HG03025 (cell line): ENCODE measurements at regions not wholly inside any gene's neighbourhood (a gene's known extent, or its start where the extent isn't known, plus 50 kb on each side); places are given as distances from the start of the nearest gene placed in this dataset.

Experiments
- ATAC-seq: cut with Tn5 transposase; IDR thresholded peaks from one replicate; pipeline ENCODE4 v1.9.1; 2021; ENCODE audit warnings: mild to moderate bottlenecking, moderate library complexity; ENCODE audit not compliant: unreplicated experiment, low FRiP score

DNA sequence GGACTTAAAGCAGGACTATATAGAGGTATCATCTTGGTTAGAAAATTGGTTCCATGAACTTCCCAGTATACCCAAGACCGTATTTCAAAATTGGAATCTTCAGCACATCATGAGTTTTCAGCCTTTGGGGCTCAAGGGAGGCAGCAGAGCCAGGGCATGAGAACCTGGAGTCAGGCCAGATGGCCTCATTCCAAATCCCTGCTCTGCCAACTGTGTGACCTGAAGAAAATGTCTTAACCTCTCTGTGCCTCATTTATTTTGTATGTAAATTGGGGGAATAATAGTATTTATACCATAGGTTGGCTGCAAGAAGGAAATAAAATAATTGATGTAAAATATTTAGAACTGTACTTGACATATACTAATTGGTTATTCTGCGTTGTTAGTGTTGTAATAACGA lies 987.6 kb downstream of the TBC1D22A start:
- no peak for ATAC-seq

DNA sequence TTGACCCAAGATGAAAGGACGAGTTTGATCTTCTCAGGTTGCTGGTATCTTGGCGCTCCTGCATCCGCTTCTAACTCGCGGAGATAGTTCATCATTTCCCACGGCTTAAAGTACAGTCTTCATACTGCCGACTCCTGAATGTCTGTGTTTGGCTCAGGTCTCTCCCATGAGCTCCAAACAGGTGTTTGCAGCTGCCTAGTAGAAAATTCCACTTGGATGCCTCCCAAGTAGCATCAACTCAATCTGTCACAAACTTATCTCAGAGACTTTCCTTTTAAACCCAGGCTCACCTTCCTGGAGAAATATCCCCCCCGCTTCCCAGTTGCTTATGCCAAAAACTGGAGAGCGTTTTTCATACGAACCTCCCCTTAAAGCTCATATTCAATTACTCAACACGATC lies 986.5 kb downstream of the TBC1D22A start:
- no peak for ATAC-seq

DNA sequence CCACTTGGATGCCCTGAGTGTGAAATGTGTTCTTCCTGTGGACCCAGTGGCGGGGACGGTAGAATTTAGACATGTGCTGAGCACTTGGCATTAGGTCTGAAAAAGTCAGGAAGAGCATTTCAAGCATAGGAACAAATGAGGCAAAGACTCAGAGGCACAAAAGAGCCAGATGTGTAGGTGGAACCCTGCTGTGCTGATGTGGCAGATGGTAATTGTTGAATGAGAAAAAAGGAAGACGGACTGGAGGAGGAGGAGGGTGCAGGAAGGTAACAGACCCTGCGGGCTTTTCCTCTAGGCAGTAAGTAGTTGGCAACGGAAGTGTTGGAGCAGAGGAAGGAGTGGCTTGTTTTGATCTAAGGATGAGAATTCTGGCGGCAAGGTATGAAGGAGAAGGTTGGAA lies 985.8 kb downstream of the TBC1D22A start:
- ATAC-seq = no peak

DNA sequence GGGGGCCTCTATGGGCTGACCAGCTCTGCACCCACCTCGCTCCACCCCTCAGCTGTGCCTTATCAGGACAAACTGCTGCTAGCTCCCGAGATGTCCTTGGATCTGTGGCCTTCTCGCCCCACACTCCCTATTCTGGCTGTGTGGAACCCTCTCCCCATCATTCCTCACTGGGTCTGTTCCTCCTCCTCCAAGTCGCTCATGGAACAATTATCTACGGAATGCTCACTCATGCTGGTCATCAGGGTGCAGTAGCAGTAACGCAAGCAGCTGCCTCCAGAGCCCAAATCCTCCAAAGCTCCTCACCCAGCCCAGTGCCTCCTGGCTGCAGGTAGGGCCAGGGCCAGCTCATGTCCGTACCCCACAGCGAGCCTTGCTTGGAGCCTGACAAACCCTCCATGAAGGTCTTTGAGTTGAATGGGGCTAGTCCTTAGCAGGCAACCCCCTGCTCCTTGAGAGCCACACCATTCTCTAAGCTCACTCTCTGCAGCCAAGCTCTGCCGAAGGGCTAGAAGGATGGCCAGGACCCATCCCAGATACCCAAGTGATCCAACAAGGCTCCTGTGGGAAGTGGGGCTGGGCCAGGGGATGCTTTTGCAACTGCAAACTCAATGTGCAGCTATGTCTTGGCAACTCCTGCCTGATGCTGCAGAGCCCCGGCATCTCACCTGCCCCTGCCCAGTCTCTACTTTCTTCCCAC lies 977.8 kb downstream of the TBC1D22A start:
- ATAC-seq = no peak

DNA sequence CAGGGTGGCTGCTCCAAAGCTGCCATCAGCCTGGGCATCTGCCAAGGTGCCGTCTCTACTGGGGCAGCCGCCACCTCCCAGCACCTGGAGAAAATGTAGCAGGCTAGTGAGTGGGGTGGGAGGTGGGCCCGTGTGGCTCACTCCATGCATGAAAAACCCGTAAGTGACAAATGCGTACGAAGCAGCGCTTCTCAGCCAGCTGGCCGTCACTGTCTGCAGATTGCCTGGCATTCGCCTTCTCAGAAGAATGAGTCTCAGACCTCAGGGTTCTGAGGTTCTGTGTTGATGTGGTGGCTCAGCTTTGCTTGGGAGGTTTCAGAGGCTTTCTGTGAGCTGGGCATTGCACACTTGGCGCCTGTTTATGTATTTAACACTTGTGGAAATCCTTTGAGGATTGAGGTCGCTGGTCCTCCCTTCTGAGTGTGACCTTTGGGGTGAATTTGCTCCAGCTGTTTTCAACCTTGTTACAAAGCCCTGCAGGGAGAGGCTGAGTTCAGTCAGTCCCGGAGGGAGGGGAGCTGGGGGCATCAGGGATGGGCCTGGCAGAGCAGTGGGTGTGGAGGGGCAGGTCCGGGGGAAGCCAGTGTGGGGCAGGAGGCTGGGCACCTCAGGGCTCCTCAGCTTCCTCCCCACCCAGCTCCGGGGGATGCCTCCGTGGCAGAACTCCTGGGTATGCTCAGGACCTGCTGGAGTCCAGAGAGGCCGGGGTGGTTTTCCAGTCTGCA lies 977.0 kb downstream of the TBC1D22A start:
- ATAC-seq = no peak

DNA sequence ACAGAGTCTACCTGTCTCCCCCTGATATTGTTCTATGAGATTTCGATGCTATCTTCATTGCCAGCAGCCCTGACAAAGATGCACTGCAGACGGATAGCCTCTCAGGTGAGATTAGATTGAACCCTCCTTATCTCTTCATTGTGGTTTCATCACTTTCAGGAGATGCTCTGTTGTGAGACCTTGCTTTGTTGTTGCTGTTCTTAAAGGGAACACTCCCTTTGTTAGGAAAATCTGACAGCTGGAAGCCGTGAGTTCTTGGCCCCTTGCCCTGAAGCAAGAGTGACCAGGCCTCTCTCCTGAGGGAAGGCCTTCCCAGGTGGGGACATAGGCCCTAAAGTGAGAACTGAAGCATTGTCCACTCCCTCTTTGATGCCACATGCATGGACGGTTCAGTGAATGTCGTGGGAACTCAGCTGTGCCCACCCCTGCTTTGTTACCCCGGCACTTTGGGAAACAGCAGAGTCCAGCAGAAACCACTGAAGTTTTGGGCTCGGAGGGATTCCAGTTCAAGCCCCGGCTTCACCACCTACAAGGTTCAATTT lies 976.1 kb downstream of the TBC1D22A start:
- ATAC-seq = no peak

DNA sequence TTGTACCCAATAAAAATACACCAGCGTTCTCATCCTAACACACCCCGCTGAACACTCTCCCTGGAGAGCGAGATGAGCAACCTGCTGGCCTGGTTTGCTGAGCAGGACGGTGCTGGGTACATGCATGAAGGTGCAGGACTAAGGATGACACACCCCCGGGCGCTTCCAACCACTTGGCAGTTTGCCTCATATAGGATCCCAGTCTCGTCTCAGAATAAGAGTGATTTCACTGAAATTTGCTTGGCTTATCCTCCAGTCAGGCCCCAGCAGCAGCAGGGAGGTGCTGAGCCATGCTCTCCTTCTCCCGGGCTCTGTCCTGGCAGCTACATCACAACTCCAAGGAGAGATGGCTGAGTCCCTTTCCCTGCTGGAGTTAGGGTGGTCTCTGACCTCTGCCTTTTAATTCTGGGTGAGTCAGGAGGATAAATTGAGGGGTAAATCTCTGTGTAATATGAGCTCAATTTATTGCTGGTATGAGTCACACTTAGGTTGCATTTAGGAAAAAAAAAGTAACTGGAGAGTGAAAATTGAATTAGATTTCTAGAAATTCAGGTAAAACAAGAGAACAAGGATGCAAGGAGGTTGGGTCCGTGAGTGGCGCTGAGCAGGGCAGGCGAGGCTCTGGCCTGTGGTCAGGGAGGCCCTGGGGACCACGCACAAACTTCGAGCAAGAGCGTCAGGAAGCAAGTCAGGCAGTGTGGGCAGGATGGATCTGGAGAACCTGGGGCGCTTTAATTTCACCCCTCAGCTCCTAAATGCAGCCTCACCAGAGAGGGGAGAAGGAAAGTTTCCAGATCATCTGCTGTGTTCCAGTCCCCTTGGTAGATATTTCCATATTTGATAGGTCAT lies 974.0 kb downstream of the TBC1D22A start:
- ATAC-seq = no peak

DNA sequence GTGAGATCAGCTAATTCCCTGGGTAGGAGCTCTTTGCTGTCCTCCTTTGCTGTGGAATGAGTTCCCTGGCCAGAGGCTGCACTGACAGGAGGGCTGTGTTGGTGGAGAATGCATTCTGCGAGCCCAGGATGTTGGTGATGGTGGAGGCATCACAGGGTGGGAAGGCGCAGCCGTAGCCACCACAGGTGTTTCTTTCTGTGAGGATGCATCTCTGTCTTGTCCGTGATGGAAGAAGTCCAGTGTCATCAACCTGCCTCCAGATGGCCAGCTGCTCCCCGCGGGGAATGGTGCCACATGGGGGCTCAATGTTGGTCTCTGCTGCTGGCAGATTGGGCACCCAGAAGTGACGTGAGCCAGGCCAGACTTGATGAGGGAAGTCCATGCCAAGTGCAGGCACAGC lies 972.1 kb downstream of the TBC1D22A start:
- ATAC-seq = no peak

DNA sequence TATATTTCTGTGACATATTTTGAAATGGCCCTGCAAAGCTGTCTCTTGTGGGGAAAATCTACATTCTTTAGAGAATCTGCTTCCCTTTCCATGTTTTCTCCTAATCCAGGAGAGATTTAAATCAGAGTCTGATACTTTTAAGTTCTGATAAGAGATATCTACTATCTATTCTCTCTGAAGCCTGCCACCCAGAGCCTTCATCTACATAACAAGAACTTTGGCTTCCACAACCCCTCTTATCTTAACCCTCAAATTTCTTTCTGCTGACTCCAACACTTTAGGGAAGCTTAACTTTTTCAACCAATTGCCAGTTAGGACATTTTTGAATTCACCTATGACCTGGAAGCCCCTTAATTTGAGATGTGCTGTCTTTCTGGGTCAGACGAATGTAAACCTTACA lies 965.2 kb downstream of the TBC1D22A start:
- no peak for ATAC-seq

DNA sequence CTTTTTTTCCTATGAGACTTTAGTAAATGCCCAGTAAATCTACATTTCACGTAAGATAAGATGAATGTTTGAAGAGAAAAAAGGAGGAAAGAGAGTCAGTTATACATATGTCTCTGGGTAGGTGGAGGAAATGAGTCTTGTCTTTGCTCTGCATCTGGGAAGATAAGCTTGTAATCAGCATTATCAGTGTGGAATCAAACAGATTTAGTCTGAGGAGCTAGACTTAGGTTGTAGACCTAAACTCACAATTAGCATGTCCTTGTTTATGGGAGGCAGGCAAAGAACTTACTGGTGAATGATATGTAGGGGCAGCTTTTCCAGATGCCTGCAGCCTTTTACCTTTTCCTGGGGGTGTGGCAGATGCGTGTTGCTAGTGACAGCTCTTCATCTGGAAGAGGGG lies 962.3 kb downstream of the TBC1D22A start:
- no peak for ATAC-seq

DNA sequence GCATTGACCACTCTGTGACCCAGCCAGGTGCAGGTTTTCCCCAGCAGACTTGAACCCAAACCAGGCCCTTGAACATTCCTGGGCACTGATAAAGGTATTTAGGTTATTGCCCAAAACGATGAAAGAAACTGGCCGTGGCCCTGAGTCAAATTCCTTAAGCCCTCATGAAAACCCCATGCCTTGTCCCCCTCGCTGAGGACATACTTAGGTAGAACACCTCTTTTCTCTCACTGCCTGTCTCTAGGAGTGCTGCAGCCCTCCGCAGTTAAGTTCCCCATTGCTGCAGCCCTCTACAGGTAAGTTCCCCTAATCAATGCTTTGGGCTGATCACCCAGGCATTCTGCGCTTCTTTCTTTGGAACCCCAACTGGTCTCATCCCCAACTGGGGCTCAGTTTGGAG lies 961.6 kb downstream of the TBC1D22A start:
- ATAC-seq = no peak

DNA sequence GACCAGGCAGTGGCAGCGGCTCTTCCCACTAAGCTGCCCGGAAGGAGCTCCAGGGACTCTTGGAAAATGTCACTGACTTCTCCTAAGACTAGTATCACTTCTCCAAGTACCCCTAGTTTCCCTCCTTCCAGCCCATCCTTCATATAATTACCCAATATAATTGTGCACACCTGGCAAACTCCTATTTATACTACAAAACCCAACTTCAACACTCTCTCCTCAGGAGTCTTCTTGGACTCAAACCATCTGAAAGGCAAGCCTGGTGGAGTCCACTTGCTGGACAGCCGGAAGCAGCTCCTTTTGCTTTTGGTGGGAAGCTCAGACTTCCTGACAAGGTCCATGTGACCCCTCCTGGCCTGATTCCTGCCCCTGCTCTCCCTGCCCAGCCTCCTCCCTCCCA lies 955.9 kb downstream of the TBC1D22A start:
- no peak for ATAC-seq

DNA sequence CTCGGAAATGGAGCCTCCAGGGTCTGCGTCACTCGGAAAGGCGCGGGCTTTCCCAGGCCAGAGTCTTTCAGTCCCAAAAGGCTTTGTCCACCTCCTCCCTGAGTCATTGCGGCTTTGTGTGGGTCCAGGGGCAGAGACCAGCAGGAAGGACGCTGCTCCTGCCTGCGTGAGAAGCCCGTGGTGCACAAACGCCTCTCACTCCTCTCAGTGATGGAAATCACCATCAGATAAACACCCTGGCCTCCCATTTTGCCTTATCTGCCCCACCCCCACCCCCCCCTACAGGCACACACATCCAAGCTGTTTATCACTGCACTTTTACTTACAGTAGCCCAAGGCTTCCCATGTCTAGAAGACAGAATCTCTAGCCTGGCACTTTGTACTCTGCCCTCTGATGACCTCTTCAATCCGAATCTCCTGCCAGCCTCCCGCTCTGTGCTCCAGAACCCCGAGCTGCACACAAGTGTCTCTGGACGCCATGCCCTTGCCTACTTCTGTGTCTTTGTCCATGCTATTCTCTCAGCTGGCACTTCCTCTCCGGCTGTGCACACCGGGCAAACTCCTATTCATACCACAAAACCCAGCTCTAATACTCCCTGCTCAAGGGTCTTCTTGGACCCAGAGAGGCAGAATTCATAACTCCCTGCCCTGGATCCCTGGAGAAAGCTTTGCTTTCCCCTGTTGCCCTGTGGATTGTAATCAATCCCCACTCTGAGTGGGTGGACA lies 954.6 kb downstream of the TBC1D22A start:
- no peak for ATAC-seq

DNA sequence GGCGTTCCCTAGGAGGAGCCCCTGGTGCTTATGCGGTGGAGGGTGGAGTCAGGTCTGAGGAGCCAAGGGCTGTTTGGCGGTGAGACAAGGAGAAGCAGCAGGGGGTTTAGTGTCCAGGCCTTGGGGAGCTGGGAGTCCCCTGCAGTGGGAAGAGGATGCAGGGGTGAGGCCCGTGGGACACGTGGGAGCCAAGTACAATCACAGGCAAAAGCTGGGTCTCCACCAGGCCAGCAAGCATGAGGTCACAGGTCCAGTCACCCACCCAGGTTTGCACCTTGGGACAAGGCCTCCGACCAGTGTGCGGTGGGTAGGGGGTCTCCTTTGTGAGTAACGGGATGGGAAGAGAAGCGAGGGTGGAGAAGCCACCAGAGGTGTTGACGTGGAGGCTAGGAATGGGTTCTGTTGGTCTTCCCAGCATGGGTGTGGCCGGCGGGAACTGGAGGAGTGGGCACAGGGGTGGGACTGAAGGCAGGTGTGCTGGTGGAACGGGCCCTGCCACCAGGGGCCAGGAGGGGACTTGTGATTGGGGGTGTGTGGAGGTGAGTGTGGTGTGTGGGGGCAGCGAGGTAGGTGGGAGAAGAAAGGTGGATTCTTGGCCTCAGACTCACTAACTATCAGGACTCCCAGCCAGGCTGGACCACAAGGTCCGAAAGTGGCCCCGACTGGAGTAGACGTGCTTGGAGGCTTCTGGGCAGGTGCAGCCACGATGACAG lies 953.6 kb downstream of the TBC1D22A start:
- no peak for ATAC-seq

DNA sequence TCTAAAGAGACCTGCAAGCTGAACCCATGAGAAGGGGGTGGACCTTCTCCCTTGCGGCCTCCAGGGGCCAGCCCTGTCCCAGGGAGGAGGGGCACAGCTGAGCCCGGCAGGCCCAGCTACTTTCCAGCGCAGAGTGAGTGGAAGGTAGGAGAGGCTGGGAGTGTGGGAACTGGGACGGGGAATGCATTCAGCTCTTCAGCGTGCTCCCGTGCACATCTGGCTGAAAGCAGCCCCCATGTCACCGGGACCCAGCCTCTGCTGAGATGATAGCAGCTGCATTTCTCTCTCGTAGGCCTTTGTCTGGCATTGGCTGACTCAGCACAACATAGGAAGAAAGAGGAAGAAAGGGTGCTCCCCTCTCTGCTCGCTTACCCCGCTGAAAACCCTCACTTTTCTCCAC lies 951.5 kb downstream of the TBC1D22A start:
- no peak for ATAC-seq

DNA sequence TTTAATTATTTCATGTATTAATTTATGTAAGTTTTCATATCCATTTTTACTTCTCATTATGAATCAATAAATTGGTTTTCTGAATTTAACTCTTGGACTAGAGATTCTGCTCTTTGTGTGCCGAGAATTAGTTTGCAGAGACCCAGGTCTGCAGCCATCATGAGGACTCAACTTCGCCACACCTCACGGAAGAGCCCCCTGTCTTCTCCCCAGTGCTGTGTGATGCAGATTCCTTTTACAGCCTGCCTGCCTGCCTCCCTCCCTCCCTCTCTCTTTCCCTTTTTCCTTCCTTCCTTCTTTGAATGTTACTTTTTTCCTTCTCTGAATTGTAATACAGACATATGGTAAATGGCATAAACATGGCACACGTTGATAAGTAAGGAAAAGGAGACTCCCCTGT lies 947.7 kb downstream of the TBC1D22A start:
- ATAC-seq = no peak

DNA sequence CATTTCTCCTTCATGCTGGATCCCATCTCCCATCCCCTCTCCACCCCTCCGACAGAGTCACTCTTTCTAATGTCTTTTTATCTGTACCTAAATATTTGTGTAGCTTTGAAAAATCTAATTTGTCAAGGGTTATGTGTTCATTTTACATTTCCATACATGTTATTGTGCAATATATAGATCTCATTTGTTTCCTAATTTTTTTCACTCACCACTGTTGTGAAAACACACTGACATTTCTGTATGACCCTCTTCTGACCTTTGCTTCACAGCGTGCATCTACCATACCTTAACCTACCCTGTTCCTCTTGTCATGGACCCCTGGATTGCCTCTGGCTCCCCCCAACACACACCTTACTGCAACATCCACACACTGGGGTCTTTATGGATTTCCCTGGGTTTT lies 942.9 kb downstream of the TBC1D22A start:
- ATAC-seq = no peak

DNA sequence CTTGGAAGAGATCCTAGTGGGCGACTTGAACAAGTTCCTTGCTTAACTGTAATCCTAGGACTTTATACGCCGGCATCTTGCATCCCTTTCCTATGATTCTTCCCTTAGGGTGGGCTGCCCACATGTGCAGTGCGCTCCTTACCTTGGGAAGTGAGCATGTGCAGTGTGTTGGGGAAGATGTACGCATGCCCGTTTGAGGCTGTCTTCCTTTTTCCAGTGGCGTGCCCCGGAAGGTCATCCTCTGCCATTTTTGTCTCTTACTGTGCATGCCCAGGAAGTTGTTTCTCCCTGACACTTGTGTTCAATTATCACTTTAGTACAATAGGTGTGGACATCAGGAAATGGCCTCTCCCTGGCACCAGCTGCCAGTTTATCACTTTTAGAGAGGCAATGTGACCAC lies 936.5 kb downstream of the TBC1D22A start:
- no peak for ATAC-seq

DNA sequence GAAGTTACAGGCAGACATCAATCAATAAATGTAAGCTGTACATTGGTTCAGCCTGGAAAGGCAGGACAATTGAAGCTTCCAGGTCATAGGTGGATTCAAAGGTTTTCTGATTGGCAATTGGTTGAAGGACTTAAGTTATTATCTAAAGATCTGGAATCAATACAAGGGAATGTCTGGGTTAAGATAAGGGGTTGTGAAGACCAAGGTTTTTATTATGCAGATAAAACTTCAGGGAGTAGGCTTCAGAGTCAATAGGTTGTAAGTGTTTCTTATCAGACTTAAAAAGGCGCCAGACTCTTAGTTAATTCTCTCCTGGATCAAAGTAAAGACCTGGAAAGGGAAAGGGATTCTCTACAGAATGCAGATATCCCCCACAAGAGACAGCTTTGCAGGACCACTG lies 935.4 kb downstream of the TBC1D22A start:
- no peak for ATAC-seq

DNA sequence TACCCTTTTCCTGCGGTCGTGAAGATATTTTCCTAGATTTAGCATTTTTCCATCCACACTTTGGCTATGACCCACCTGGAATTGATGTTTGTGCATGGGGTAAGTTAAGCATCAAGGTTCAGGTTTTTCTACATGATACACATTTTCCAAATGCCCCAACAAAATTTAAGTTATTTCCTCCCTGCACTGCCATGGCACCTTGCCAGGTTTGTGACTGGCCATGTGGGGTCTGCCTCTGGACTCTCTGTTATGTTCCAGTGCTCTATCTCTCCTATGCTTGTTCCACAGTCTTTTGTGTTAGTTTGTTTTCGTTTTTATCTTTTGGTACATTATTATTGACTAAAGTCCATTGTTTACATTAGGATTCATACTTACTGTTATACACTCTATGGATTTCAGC lies 934.3 kb downstream of the TBC1D22A start:
- no peak for ATAC-seq
